IPS DF 6.9 (cell line): ENCODE measurements at regions not wholly inside any gene's neighbourhood (a gene's known extent, or its start where the extent isn't known, plus 50 kb on each side); places are given as distances from the start of the nearest gene placed in this dataset.

Source experiments
- DNase-seq: peaks from one replicate; pipeline ENCODE4 v3.0.0-alpha.2; 2013; ENCODE audit warnings: low read depth, low spot score
- H3K27ac ChIP-seq: one replicate; pipeline ENCODE4 v1.5.1; 2013; ENCODE audit warnings: low read length, control low read depth
- H3K27me3 ChIP-seq: 2 replicates; pipeline ENCODE4 v1.6.1; 2013; ENCODE audit warnings: mild to moderate bottlenecking, low read length; ENCODE audit not compliant: control insufficient read depth, insufficient read depth
- H3K36me3 ChIP-seq: 2 replicates; pipeline ENCODE4 v1.6.1; 2013; ENCODE audit warnings: low read length; ENCODE audit not compliant: control insufficient read depth, insufficient read depth
- H3K4me1 ChIP-seq: 2 replicates; pipeline ENCODE4 v1.6.1; 2013; ENCODE audit warnings: low read length; ENCODE audit not compliant: control insufficient read depth, insufficient read depth
- H3K4me3 ChIP-seq: 2 replicates; pipeline ENCODE4 v1.5.1; 2013; ENCODE audit warnings: mild to moderate bottlenecking, low read length
- H3K9me3 ChIP-seq: 2 replicates; pipeline ENCODE4 v1.6.1; 2013; ENCODE audit warnings: low read length, inconsistent platforms; ENCODE audit not compliant: control insufficient read depth, insufficient read depth
- WGBS: extraction: QIAGEN DNeasy Blood & Tissue Kit; methylation state at CpG from one replicate; pipeline ENCODE4 v1.1.7; 2013; ENCODE audit warnings: mixed read lengths, missing lambda C conversion rate; ENCODE audit not compliant: insufficient read length, insufficient coverage; 5-methylcytosine and 5-hydroxymethylcytosine counted together

DNA sequence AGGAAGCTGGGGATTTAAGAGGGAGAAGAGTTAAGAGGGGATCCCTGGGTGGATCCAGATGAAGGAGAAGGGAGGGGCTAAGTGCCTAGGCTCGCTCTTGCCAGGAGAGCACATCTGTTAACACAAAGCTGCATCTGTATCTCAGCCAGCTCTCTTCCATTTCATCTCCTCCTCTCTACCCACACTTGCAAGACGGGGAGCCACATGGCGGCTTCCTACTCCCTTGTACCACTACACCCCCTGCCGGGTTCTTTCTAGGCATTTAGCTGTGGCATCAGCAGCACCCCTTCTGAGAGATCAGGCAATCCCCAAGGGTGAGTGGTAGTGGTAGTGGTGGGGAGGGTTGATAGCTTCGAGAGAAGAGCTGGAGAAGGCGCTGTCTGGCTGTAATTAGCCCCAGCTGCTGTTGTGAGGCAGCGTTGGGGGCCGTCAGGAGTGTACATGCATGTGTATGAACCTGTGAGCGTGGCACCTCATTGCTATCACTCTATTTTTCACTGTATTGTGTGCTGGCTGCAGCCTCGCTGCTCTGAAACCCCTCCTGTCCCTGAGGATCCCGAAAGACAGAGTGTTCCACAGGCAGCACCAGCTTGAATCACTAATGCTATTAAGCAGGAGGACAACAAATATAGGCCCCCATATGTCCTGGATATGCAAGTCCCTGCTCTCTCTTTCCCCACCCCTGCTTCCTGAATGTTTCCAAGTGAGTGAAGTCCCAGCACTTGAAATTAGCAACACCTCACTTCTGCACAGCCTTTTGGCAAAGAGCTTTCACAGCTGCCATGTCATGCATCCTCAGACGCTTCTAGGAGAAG lies 73.7 kb downstream of the RTL9 start:
- H3K36me3 ChIP-seq: no peaks in the 10 kb centered on the region
- no peak overlapping the region for H3K4me3 ChIP-seq
- no peaks in the 10 kb centered on the region for H3K9me3 ChIP-seq
- DNase-seq: no peak
- WGBS: no CpG with 5 or more reads among the region's 12 CpGs
- H3K27me3 ChIP-seq: no peaks in the 10 kb centered on the region
- no peak overlapping the region for H3K27ac ChIP-seq
- H3K4me1 ChIP-seq: no peaks in the 10 kb centered on the region

DNA sequence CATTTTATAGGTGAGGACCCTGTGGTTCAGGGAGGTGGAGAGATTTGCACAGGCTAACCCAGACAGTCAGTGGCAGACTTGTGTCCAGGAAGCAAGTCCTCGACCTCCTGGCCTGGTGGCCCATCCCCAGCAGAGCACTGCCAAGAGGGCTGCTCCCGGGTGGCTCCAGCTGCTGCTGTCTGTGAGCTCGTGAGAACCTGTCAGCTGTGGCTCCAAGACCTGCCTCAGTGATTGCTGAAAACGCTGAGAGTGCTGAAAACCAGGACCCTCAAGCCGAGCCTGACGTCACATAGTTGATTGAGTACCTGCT lies 74.2 kb downstream of the RTL9 start:
- no peak overlapping the region for H3K27ac ChIP-seq
- WGBS: no CpG with 5 or more reads among the region's 6 CpGs
- no peaks in the 10 kb centered on the region for H3K9me3 ChIP-seq
- DNase-seq: no peak
- H3K27me3 ChIP-seq: no peaks in the 10 kb centered on the region
- H3K4me1 ChIP-seq: no peaks in the 10 kb centered on the region
- no peaks in the 10 kb centered on the region for H3K36me3 ChIP-seq
- H3K4me3 ChIP-seq: no peak overlapping the region

DNA sequence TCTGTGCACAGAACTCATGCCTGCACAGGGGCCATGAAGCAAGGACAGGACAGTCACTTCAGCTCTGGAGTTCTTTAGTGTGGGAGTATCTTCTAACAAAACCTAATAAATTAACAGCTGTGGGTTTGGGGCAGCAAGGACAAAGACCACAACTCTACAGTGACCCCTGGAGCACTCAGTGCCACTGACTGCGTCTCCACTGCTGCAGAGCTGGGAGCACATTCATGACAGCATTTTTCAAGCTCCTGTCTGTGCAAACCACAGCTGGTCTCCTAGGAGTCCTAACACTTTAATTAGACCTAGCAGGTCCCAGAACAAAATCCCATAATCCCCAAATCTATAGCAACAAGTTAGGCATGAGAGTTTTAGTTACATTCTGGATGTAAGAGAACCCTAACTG lies 76.5 kb downstream of the RTL9 start:
- no peak overlapping the region for H3K27ac ChIP-seq
- no peak overlapping the region for H3K4me3 ChIP-seq
- H3K4me1 ChIP-seq: no peaks in the 10 kb centered on the region; the same call in 1 of the 2 replicates
- no CpG with 5 or more reads among the region's 1 CpG for WGBS
- no peaks in the 10 kb centered on the region for H3K36me3 ChIP-seq
- DNase-seq: no peak
- H3K27me3 ChIP-seq: no peaks in the 10 kb centered on the region
- no peaks in the 10 kb centered on the region for H3K9me3 ChIP-seq

DNA sequence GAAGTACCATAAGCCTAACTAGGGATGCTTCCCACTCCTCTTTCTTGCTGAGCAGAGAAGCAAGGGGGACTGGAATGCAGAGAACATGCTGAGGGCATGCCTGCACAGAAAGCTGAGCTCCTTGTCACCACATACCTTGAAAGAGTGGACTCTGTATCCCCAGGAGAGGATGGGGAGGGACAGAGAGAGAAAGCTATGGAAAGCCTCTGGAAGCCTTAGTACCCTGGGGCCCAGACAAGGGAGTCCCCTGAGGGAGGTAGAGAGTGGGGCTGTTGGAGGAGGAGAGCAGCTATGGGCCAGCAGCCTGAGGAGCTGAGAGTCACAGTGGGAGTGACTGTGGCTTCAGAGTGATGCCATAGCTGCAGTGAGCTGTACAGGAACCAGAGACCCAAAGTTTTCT lies 77.9 kb downstream of the RTL9 start:
- H3K27me3 ChIP-seq: no peaks in the 10 kb centered on the region

DNA sequence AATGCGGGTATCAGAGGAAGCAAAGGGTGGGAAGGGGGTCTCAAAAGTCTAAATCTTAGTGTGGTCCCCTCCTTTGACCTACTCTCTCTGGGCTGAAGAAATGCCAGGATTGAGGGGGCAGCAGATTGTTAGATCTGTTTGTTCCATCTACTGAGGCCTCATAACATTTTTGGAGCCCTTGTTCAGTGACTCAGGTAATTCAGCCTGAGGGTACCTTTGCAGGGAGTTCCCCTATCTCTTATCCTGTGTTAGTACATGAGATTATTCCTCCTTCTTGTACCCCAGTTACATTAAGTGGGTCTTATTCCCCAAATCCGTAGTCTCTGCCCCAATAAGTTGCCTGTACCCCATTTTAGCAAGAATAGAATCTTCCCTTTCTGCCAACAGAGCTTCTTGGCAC lies 79.0 kb downstream of the RTL9 start:
- no peaks in the 10 kb centered on the region for H3K27me3 ChIP-seq
- H3K4me3 ChIP-seq: no peak overlapping the region
- H3K36me3 ChIP-seq: no peaks in the 10 kb centered on the region
- H3K9me3 ChIP-seq: no peaks in the 10 kb centered on the region
- no peak overlapping the region for H3K27ac ChIP-seq
- no CpG with 5 or more reads among the region's 2 CpGs for WGBS
- no peaks in the 10 kb centered on the region; the same call in 1 of the 2 replicates for H3K4me1 ChIP-seq
- no peak for DNase-seq

More for the DNA sequence above, 77.9 kb downstream of the RTL9 start:
- DNase-seq: no peak
- no peaks in the 10 kb centered on the region for H3K36me3 ChIP-seq
- H3K9me3 ChIP-seq: no peaks in the 10 kb centered on the region
- no peaks in the 10 kb centered on the region; the same call in 1 of the 2 replicates for H3K4me1 ChIP-seq
- H3K4me3 ChIP-seq: no peak overlapping the region
- H3K27ac ChIP-seq: no peak overlapping the region

DNA sequence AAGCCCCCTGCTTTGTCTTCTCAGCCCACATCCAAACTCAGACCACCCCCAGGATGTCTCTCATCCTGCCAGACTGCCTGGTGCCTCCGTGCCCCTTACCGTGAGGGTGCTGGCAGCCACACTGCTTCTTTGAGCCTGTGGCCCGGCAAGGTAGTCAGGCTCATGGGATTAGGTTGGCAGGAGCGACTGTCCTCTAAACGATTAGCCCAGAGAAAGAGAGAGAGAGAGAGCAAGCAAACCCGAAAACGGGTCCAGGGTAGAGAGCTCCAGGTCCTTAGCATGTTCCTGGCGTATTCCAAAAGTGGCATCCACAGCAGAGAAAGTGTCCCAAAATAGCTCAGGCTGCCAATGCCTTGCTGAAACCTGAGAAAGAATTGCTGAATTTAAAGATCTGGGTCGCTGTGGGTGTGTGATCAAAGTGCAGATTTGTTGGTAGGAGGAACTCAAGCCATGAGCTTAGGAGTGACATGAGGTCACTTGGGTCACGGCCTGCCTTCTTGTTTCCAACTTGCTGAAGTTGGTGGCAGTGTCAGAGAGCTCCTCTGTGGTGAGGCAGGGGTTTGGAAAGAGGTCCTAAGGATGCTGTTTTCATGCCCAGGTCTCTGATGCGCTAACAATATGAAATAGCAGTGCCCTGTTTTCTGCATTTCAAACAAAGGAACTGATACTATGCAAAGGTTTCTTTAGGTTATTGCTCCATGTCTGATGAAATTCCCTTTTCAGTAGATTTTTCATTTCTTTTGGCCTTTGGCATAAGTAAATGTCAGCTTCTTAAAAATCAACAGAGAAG lies 81.6 kb downstream of the RTL9 start:
- no peaks in the 10 kb centered on the region for H3K9me3 ChIP-seq
- no CpG with 5 or more reads among the region's 11 CpGs for WGBS
- DNase-seq: no peak
- no peaks in the 10 kb centered on the region for H3K27me3 ChIP-seq
- no peaks in the 10 kb centered on the region; the same call in 1 of the 2 replicates for H3K4me1 ChIP-seq
- no peak overlapping the region for H3K27ac ChIP-seq
- H3K36me3 ChIP-seq: no peaks in the 10 kb centered on the region
- H3K4me3 ChIP-seq: no peak overlapping the region

DNA sequence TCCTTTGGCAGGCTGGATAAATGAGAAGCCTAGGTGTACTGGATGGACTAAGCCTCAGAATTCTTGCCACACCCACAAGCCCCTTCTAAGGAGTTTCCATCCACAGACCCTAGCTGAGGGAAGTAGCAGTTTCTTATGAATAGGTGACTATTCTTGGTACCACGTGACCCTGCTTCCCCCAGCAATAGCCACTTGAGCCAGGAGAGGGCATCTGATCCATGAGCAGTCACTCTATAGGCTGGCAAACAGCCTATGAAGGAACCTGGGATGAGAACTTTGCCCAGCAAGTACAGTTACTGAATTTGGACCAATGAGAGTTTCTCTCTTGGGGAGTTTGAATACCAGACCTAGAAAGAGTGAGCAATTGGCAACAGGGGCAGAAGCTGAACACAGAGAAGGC lies 84.0 kb downstream of the RTL9 start:
- WGBS: no CpG with 5 or more reads among the region's 1 CpG
- no peak overlapping the region for H3K4me3 ChIP-seq
- DNase-seq: no peak

DNA sequence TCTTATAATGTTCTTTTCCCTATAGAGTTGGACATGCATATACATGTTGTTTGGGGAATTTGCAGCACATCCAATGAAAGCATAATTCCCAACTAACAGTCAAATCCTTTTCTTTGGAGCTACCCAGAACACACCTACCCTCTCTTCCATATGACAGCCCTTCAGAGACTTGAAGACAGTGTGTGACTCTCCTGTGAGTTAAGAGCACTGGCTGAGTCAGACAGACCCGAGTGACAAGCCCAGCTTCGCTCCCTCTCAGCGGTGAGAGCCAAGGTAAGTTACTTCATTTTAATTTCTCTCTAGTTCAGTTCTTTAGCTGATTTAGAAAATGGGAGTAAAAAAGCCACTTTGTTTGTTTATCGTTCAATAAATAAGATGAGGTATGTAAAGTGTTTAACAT lies 86.3 kb downstream of the RTL9 start:
- no peak for DNase-seq
- no peaks in the 10 kb centered on the region for H3K36me3 ChIP-seq
- no peaks in the 10 kb centered on the region for H3K27me3 ChIP-seq
- H3K9me3 ChIP-seq: no peaks in the 10 kb centered on the region
- H3K27ac ChIP-seq: no peak overlapping the region
- H3K4me1 ChIP-seq: no peaks in the 10 kb centered on the region
- no peak overlapping the region for H3K4me3 ChIP-seq
- no CpG with 5 or more reads among the region's 4 CpGs for WGBS

More for the DNA sequence above, 84.0 kb downstream of the RTL9 start:
- Histone ChIP-seq H3K27ac (no peak overlapping the region), H3K36me3 (no peaks in the 10 kb centered on the region), H3K4me1 (no peaks in the 10 kb centered on the region; the same call in 1 of the 2 replicates), H3K27me3 (no peaks in the 10 kb centered on the region), H3K9me3 (no peaks in the 10 kb centered on the region)

DNA sequence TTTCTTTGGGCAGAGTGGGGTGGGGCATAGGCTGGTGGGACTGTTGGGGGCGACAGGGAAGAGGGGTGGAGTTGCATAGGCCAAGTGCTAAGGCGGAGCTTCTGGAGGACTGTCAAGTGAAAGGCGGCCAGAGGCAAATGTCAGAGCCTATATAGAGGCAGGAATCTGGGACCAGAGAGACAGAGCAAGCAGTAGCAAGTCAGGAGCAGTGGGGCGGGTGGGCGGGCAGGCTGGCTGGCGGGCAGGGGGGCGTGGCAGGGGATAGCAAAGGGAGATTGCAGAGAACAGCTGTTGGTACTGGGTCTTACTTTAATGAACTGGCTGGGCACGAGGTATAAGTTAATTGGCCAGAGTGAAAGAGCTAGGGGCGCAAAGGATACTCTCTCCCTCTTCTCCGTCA lies 89.8 kb downstream of the RTL9 start:
- no peaks in the 10 kb centered on the region for H3K36me3 ChIP-seq
- no peak overlapping the region for H3K4me3 ChIP-seq
- H3K4me1 ChIP-seq: no peaks in the 10 kb centered on the region
- no peaks in the 10 kb centered on the region for H3K27me3 ChIP-seq
- no peaks in the 10 kb centered on the region for H3K9me3 ChIP-seq
- DNase-seq: no peak
- no peak overlapping the region for H3K27ac ChIP-seq
- no CpG with 5 or more reads among the region's 10 CpGs for WGBS

DNA sequence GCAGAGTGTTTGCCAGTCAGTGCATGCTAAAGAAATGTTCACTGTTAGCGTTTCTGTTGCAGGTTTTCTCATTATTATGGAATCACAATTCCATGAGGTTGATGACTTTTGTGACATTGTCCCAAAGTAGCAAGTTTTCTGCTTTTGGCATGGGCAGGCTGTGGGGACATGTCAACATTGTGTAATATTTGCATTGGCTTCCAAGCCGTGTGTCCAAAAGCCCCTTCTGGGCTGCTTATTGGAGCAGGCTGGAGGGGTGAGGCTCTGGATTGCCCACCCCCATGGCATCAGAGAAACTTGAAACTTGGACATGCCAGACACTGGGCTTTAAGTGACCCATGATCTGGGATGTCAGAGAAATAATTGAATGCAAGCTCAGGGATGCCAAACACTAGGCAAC lies 90.7 kb downstream of the RTL9 start:
- WGBS: no CpG with 5 or more reads among the region's 2 CpGs
- Histone ChIP-seq H3K4me1 (no peaks in the 10 kb centered on the region), H3K9me3 (no peaks in the 10 kb centered on the region), H3K27me3 (no peaks in the 10 kb centered on the region), H3K36me3 (no peaks in the 10 kb centered on the region), H3K27ac (no peak overlapping the region), H3K4me3 (no peak overlapping the region)
- DNase-seq: no peak
